GM12874 (cell line): ENCODE measurements at regions not wholly inside any gene's neighbourhood (a gene's known extent, or its start where the extent isn't known, plus 50 kb on each side); places are given as distances from the start of the nearest gene placed in this dataset.

Experiments
- CTCF ChIP-seq: IDR thresholded peaks from 2 replicates; pipeline ENCODE4 v1.5.1; 2011; ENCODE audit warnings: low read depth, mild to moderate bottlenecking, control low read depth, low read length, moderate library complexity; ENCODE audit not compliant: insufficient read depth

- no peak for TF ChIP-seq CTCF
Observed at GRCh38 chr6:43934803-43935602, 165.0 kb downstream of the VEGFA start.

DNA sequence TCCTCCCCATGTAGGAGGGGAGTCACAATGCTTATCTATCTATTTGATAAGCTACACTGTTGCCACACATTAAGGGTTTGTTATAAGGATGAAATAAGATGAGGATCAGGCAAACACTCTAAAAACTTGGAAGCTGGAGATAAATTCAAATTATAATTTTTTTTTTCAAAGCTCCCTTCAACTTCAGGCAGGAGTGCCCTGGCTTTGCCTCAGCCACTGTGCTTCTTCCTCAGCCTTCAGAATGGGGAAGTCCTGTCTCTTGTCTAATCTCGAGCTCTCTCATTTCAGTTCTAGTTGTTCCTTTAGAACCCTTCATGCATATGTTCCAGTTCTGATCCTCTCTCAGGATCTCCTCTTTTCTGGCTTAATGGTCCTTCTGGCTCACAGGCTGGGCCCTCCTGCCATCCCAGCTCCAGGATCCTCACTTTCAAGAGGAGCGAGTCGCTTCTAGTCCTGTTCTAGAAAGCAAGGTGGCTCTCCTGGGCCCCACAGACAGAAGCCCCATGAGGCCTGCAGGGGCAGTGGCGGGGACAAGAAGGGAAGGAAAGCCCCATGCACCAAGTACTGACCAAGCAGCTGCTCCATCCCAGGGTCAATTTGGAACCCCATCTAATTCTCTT is 164.3 kb downstream of the VEGFA start:
- no peak for TF ChIP-seq CTCF

GRCh38 chr6:43933148-43933885 is 163.3 kb downstream of the VEGFA start:
- no peak for TF ChIP-seq CTCF

DNA sequence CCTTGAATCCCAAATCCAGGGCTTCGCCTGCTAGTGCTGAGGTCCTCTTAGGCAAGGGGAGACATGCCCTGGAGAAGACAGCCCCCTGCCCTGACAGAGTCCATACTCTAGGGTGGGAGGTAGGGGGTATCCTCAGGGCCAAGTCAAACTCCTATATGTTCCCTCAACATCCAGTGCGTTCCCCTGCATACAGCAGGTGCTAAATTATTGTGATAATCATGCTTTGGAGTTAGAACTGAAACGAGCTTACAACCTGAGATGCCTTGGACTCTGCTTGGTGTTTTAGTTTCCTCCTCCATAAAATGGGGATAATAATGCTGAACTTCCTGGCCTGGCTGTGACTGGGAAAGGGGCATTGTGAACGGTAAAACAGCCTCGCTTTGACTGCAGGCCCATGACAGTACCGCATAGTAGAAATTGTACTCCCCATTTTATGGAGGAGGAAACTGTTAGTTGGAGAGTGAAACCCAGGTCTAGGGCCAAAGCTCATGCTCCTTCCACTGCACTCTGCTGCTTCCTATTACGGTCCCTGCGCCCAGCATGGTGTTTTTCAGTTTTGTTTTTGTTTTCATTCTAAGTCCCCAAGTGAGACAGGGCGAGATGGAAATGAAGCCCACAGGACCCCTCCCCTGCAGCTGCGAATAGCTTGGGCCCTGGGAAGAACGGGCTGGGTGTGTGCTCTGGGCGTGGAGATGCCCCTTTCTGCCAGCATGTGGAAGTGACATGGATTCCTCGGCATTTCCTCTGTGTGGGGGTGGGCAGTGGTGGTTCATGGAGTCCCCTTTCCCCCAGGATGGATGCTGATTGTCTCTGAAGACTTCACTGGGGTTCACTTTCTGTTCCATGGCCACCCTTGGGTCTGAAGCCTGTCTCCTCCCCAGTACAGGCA is 162.5 kb downstream of the VEGFA start:
- TF ChIP-seq CTCF = no peak

- TF ChIP-seq CTCF = no peak
Observed at GRCh38 chr6:43931201-43931600, 161.2 kb downstream of the VEGFA start.

- no peak for TF ChIP-seq CTCF
Observed at GRCh38 chr6:43930440-43931154, 160.6 kb downstream of the VEGFA start.
